Liver (tissue), 3 donors: ENCODE measurements at regions not wholly inside any gene's neighbourhood (a gene's known extent, or its start where the extent isn't known, plus 50 kb on each side); places are given as distances from the start of the nearest gene placed in this dataset.

Experiments used
- EGR1 ChIP-seq, 2 donors: IDR thresholded peaks; 2 replicates each; pipeline ENCODE4 v1.6.1; 2016 to 2018; ENCODE audit warnings: antibody characterized with exemption in 2 of 2, low read depth in 2 of 2
- FOXA1 ChIP-seq: IDR thresholded peaks from 2 replicates; pipeline ENCODE4 v1.6.1; 2016; ENCODE audit warnings: antibody characterized with exemption
- GABPA ChIP-seq, 2 donors: IDR thresholded peaks in 1 of 2; conservative IDR thresholded peaks in 1 of 2; 2 replicates each; pipeline ENCODE4 v1.6.1; 2016; ENCODE audit warnings: antibody characterized with exemption in 2 of 2, mild to moderate bottlenecking in 1 of 2, moderate library complexity in 1 of 2
- HNF4A ChIP-seq, 2 donors: conservative IDR thresholded peaks; 2 replicates each; pipeline ENCODE4 v1.6.1; 2016; ENCODE audit warnings: antibody characterized with exemption in 2 of 2, mild to moderate bottlenecking in 2 of 2
- JUND ChIP-seq, 2 donors: IDR thresholded peaks; 2 replicates each; pipeline ENCODE4 v1.6.1; 2016; ENCODE audit warnings: antibody characterized with exemption in 2 of 2
- NR2F2 ChIP-seq: IDR thresholded peaks from 2 replicates; pipeline ENCODE4 v1.6.1; 2016; ENCODE audit warnings: antibody characterized with exemption
- RAD21 ChIP-seq, 2 donors: IDR thresholded peaks; 2 replicates each; pipeline ENCODE4 v1.6.1; 2016; ENCODE audit warnings: antibody characterized with exemption in 2 of 2, mild to moderate bottlenecking in 2 of 2
- RXRA ChIP-seq, 2 donors: IDR thresholded peaks; 2 replicates each; pipeline ENCODE4 v1.6.1; 2017 to 2018; ENCODE audit warnings: antibody characterized with exemption in 2 of 2, mild to moderate bottlenecking in 1 of 2
- SP1 ChIP-seq: IDR thresholded peaks from 2 replicates; pipeline ENCODE4 v1.6.1; 2018; ENCODE audit warnings: antibody characterized with exemption, mild to moderate bottlenecking
- YY1 ChIP-seq: IDR thresholded peaks from 2 replicates; pipeline ENCODE4 v1.6.1; 2016; ENCODE audit warnings: antibody characterized with exemption, mild to moderate bottlenecking
- TF ChIP-seq, protein P1 (sequence below): fragments of 150-350 bp; IDR thresholded peaks from 2 replicates; pipeline ENCODE4 v1.5.1; 2017; ENCODE audit warnings: improper control_type of control experiment, low read depth, low read length; ENCODE audit not compliant: missing input control
- TF ChIP-seq, protein P2 (sequence below): IDR thresholded peaks from 2 replicates; pipeline ENCODE4 v1.6.1; 2016; ENCODE audit warnings: antibody characterized with exemption
- TF ChIP-seq, protein P3 (sequence below): IDR thresholded peaks from 2 replicates; pipeline ENCODE4 v1.6.1; 2016; ENCODE audit warnings: antibody characterized with exemption
- TF ChIP-seq, protein P4 (sequence below): IDR thresholded peaks from 2 replicates; pipeline ENCODE4 v1.6.1; 2016; ENCODE audit warnings: antibody characterized with exemption, mild to moderate bottlenecking
- donor health status: healthy.
- donor health status: healthy.

DNA sequence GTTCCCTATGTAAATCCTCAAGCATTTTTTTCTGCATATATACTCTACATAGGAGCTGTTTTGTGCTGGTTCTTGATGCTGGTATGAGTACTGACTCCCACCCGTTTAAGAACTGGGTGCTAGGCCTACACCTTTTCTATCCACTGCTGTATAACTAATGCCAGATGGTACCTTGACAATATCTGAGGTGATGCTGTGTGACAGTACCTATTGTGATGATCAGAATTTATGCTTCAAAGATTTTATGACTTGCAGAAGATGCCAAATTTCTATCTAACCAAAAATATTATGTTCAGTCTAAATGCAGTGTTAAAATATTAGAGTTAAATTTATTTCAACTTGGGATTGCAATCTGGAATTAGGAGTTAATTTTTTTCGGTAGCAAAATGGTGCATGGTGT is 272.3 kb upstream of the NOVA1 start:
- TF ChIP-seq YY1 (no peak), JUND (IDR thresholded peaks at IDR 0.05) (no peak), GABPA (IDR thresholded peaks at IDR 0.05 in 1 of 2, conservative IDR thresholded peaks at IDR 0.05 in 1 of 2) (no peak), RAD21 (IDR thresholded peaks at IDR 0.05) (no peak), EGR1 (IDR thresholded peaks at IDR 0.05; ENCODE audit: low read depth in 2 of 2) (no peak), SP1 (no peak), FOXA1 (no peak), NR2F2 (no peak), RXRA (IDR thresholded peaks at IDR 0.05) (no peak), HNF4A (conservative IDR thresholded peaks at IDR 0.05) (no peak)
- TF ChIP-seq, protein P1, sequence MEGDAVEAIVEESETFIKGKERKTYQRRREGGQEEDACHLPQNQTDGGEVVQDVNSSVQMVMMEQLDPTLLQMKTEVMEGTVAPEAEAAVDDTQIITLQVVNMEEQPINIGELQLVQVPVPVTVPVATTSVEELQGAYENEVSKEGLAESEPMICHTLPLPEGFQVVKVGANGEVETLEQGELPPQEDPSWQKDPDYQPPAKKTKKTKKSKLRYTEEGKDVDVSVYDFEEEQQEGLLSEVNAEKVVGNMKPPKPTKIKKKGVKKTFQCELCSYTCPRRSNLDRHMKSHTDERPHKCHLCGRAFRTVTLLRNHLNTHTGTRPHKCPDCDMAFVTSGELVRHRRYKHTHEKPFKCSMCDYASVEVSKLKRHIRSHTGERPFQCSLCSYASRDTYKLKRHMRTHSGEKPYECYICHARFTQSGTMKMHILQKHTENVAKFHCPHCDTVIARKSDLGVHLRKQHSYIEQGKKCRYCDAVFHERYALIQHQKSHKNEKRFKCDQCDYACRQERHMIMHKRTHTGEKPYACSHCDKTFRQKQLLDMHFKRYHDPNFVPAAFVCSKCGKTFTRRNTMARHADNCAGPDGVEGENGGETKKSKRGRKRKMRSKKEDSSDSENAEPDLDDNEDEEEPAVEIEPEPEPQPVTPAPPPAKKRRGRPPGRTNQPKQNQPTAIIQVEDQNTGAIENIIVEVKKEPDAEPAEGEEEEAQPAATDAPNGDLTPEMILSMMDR, result no peak
- TF ChIP-seq, protein P2, sequence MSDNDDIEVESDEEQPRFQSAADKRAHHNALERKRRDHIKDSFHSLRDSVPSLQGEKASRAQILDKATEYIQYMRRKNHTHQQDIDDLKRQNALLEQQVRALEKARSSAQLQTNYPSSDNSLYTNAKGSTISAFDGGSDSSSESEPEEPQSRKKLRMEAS, result no peak
- TF ChIP-seq, protein P3, sequence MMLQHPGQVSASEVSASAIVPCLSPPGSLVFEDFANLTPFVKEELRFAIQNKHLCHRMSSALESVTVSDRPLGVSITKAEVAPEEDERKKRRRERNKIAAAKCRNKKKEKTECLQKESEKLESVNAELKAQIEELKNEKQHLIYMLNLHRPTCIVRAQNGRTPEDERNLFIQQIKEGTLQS, result no peak
- TF ChIP-seq, protein P4, sequence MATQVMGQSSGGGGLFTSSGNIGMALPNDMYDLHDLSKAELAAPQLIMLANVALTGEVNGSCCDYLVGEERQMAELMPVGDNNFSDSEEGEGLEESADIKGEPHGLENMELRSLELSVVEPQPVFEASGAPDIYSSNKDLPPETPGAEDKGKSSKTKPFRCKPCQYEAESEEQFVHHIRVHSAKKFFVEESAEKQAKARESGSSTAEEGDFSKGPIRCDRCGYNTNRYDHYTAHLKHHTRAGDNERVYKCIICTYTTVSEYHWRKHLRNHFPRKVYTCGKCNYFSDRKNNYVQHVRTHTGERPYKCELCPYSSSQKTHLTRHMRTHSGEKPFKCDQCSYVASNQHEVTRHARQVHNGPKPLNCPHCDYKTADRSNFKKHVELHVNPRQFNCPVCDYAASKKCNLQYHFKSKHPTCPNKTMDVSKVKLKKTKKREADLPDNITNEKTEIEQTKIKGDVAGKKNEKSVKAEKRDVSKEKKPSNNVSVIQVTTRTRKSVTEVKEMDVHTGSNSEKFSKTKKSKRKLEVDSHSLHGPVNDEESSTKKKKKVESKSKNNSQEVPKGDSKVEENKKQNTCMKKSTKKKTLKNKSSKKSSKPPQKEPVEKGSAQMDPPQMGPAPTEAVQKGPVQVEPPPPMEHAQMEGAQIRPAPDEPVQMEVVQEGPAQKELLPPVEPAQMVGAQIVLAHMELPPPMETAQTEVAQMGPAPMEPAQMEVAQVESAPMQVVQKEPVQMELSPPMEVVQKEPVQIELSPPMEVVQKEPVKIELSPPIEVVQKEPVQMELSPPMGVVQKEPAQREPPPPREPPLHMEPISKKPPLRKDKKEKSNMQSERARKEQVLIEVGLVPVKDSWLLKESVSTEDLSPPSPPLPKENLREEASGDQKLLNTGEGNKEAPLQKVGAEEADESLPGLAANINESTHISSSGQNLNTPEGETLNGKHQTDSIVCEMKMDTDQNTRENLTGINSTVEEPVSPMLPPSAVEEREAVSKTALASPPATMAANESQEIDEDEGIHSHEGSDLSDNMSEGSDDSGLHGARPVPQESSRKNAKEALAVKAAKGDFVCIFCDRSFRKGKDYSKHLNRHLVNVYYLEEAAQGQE, result no peak
